Kidney (tissue), 13 donors: ENCODE measurements at regions not wholly inside any gene's neighbourhood (a gene's known extent, or its start where the extent isn't known, plus 50 kb on each side); places are given as distances from the start of the nearest gene placed in this dataset.

Experiments used
- DNase-seq, 5 donors: peaks; one replicate each; pipeline ENCODE4 v3.0.0-alpha.2; 2013 to 2020
- FAIRE-seq: peaks from 2 replicates; lab custom pipeline; 2012; peaks lifted over from hg19 to GRCh38; lab: Jason Lieb, UNC
- H3K27ac ChIP-seq, 2 donors: one replicate each; pipeline ENCODE4 v1.7.0; 2013; ENCODE audit warnings: low read depth in 2 of 2, low read length in 2 of 2, inconsistent platforms in 1 of 2
- H3K27me3 ChIP-seq: one replicate; pipeline ENCODE4 v1.7.1; 2013; ENCODE audit warnings: low read length, inconsistent platforms; ENCODE audit not compliant: control insufficient read depth, insufficient read depth
- H3K36me3 ChIP-seq, 3 donors: one replicate each; pipeline versions ENCODE4 v1.7.0 to v1.7.1; 2013; ENCODE audit warnings: low read length in 3 of 3, control low read depth in 1 of 3, inconsistent platforms in 1 of 3; ENCODE audit not compliant: insufficient read depth in 3 of 3, control insufficient read depth in 2 of 3
- H3K4me1 ChIP-seq, 3 donors: one replicate each; pipeline versions ENCODE4 v1.7.0 to v1.7.1; 2013; ENCODE audit warnings: low read length in 3 of 3, inconsistent platforms in 1 of 3, low read depth in 1 of 3; ENCODE audit not compliant: control insufficient read depth in 2 of 3, insufficient read depth in 2 of 3
- H3K4me3 ChIP-seq, 3 donors: one replicate each; pipeline versions ENCODE4 v1.7.0 to v1.8.1; 2013; ENCODE audit warnings: low read length in 3 of 3, control low read depth in 1 of 3, inconsistent platforms in 1 of 3
- H3K9ac ChIP-seq, 3 donors: one replicate each; pipeline versions ENCODE4 v1.7.0 to v1.7.1; 2013; ENCODE audit warnings: low read length in 3 of 3, control low read depth in 1 of 3, inconsistent platforms in 1 of 3
- H3K9me3 ChIP-seq, 3 donors: one replicate each; pipeline versions ENCODE4 v1.7.0 to v1.7.1; 2013; ENCODE audit warnings: low read length in 3 of 3, control low read depth in 1 of 3, inconsistent platforms in 1 of 3; ENCODE audit not compliant: control insufficient read depth in 2 of 3, insufficient read depth in 1 of 3
- CTCF ChIP-seq: IDR thresholded peaks from 3 replicates; pipeline ENCODE4 v1.5.1; 2012; ENCODE audit warnings: mild to moderate bottlenecking, moderate library complexity, borderline replicate concordance; ENCODE audit not compliant: insufficient read depth; ENCODE audit errors: extremely low read depth
- intact Hi-C: fragments of 100-400 bp; cut with DNase I; formaldehyde crosslinking; loops from one replicate; pipeline ENCODE4 v1.11.1; 2022
- donor health status: control.
- donor health status: control.
- donor health status: control.
- donor health status: control.
- donor health status: control.
- donor health status: DM: yes; HTN: yes; CAD: no.
- donor health status: Normal renal cell carcinoma (clear cell type).

GRCh38 chr13:85074543-85075313, 724.5 kb downstream of the SLITRK6 start:
- intact Hi-C loops, result no loop called here
- no peaks in the 10 kb centered on the region for H3K9me3 ChIP-seq
- no peak overlapping the region for H3K9ac ChIP-seq
- DNase-seq (no peak), FAIRE-seq (no peak)
- H3K4me1 ChIP-seq, result no peaks in the 10 kb centered on the region
- H3K27ac ChIP-seq, result no peak overlapping the region
- no peaks in the 10 kb centered on the region for H3K36me3 ChIP-seq
- no peak overlapping the region for H3K4me3 ChIP-seq
- no peaks in the 10 kb centered on the region for H3K27me3 ChIP-seq
- TF ChIP-seq CTCF, result no peak

- Histone ChIP-seq H3K27ac (no peak overlapping the region), H3K4me1 (no peaks in the 10 kb centered on the region), H3K4me3 (no peak overlapping the region), H3K9ac (no peak overlapping the region), H3K36me3 (no peaks in the 10 kb centered on the region), H3K27me3 (no peaks in the 10 kb centered on the region), H3K9me3 (no peaks in the 10 kb centered on the region)
- TF ChIP-seq CTCF, result no peak
- intact Hi-C loops, result no loop called here
- FAIRE-seq (no peak), DNase-seq (no peak)
These were observed 731.0 kb downstream of the SLITRK6 start for GRCh38 chr13:85068231-85068630.

- H3K9ac ChIP-seq, result no peak overlapping the region
- FAIRE-seq, result no peak
- H3K4me3 ChIP-seq, result no peak overlapping the region
- no peaks in the 10 kb centered on the region for H3K36me3 ChIP-seq
- peak in 2 of 5 donors; percentile 1 to 13 for DNase-seq
- no peak for TF ChIP-seq CTCF
- H3K9me3 ChIP-seq, result no peaks in the 10 kb centered on the region
- H3K4me1 ChIP-seq, result no peaks in the 10 kb centered on the region
- no peak overlapping the region for H3K27ac ChIP-seq
- intact Hi-C loops, result no loop called here
- H3K27me3 ChIP-seq, result no peaks in the 10 kb centered on the region
These were observed 759.0 kb downstream of the SLITRK6 start for GRCh38 chr13:85040215-85040614.
